ENCODE measurements at regions not wholly inside any gene's neighbourhood (a gene's known extent, or its start where the extent isn't known, plus 50 kb on each side); places are given as distances from the start of the nearest gene placed in this dataset.

DNA sequence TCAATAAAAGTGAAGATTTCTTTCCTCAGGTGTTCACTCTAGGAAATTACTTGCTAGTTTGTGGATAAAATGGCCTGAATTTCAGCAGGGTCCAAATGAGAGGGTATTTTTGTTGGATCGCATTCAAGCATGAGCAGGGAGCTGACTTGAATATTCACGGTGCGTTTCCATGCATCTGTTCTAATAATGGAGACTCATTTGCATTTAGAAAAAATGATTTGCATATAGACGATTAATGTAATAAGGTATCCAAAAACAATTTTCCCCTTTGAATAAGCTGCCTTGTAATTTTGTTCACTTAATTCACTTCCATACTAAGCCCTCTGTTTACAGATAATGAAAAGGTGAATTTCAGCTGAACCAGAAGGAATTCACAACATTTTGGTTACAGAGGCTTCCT, 130.9 kb upstream of the AJAP1 start:
- DNase-seq (ENCODE audit: insufficient read length, low spot score, missing footprints): no peak
- H3K36me3 ChIP-seq (ENCODE audit: insufficient read depth, low read length): no peaks in the 10 kb centered on the region
- no peaks in the 10 kb centered on the region for H3K27me3 ChIP-seq (ENCODE audit: insufficient read depth, low read length)
- TF ChIP-seq, protein P1, sequence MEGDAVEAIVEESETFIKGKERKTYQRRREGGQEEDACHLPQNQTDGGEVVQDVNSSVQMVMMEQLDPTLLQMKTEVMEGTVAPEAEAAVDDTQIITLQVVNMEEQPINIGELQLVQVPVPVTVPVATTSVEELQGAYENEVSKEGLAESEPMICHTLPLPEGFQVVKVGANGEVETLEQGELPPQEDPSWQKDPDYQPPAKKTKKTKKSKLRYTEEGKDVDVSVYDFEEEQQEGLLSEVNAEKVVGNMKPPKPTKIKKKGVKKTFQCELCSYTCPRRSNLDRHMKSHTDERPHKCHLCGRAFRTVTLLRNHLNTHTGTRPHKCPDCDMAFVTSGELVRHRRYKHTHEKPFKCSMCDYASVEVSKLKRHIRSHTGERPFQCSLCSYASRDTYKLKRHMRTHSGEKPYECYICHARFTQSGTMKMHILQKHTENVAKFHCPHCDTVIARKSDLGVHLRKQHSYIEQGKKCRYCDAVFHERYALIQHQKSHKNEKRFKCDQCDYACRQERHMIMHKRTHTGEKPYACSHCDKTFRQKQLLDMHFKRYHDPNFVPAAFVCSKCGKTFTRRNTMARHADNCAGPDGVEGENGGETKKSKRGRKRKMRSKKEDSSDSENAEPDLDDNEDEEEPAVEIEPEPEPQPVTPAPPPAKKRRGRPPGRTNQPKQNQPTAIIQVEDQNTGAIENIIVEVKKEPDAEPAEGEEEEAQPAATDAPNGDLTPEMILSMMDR (IDR thresholded peaks at IDR 0.05; ENCODE audit: extremely low read depth, low read depth, low read length): no peak
- H3K27ac ChIP-seq (ENCODE audit: low read depth, low read length): no peak overlapping the region
- H2AFZ ChIP-seq (ENCODE audit: low read length): no peak overlapping the region
- H3K4me1 ChIP-seq (ENCODE audit: insufficient read depth, low read length): no peaks in the 10 kb centered on the region
- H3K4me3 ChIP-seq (ENCODE audit: insufficient read depth, low read length): no peak overlapping the region
- no peak overlapping the region for H3K4me2 ChIP-seq (ENCODE audit: insufficient read depth, low read length)
- H3K9me3 ChIP-seq (ENCODE audit: low read depth, low read length): no peaks in the 10 kb centered on the region
- H4K20me1 ChIP-seq (ENCODE audit: insufficient read depth, low read length): no peaks in the 10 kb centered on the region
- no peaks in the 10 kb centered on the region for H3K79me2 ChIP-seq (ENCODE audit: insufficient read depth, low read length)

DNA sequence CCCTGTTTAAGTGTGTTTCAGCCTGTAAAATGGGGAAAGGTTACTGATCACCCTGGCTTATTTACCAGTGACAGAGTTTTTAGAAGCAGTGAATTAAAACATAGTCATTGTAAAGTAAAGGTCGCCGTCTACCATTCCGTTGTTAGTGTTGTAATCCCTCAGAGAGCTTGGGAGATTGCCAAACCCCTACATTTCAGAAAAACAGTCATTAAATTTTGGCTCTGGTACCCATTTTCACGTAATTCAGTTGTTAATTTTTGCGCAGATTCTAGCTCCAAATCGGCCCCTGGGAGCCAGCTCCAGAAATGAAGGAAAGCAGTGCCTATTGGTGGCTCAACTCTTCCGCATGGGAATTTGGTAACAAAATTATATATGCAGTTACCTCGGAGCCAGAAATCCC, 127.7 kb upstream of the AJAP1 start:
- no peak for DNase-seq (ENCODE audit: insufficient read length, low spot score, missing footprints)
- H4K20me1 ChIP-seq (ENCODE audit: insufficient read depth, low read length): no peaks in the 10 kb centered on the region
- no peak overlapping the region for H3K4me2 ChIP-seq (ENCODE audit: insufficient read depth, low read length)
- no peaks in the 10 kb centered on the region for H3K27me3 ChIP-seq (ENCODE audit: insufficient read depth, low read length)
- TF ChIP-seq, protein P1 (IDR thresholded peaks at IDR 0.05; ENCODE audit: extremely low read depth, low read depth, low read length): no peak
- H3K36me3 ChIP-seq (ENCODE audit: insufficient read depth, low read length): no peaks in the 10 kb centered on the region
- H3K27ac ChIP-seq (ENCODE audit: low read depth, low read length): no peak overlapping the region
- H3K4me3 ChIP-seq (ENCODE audit: insufficient read depth, low read length): no peak overlapping the region
- H2AFZ ChIP-seq (ENCODE audit: low read length): no peak overlapping the region
- H3K79me2 ChIP-seq (ENCODE audit: insufficient read depth, low read length): no peaks in the 10 kb centered on the region
- H3K4me1 ChIP-seq (ENCODE audit: insufficient read depth, low read length): no peaks in the 10 kb centered on the region
- no peaks in the 10 kb centered on the region for H3K9me3 ChIP-seq (ENCODE audit: low read depth, low read length)

DNA sequence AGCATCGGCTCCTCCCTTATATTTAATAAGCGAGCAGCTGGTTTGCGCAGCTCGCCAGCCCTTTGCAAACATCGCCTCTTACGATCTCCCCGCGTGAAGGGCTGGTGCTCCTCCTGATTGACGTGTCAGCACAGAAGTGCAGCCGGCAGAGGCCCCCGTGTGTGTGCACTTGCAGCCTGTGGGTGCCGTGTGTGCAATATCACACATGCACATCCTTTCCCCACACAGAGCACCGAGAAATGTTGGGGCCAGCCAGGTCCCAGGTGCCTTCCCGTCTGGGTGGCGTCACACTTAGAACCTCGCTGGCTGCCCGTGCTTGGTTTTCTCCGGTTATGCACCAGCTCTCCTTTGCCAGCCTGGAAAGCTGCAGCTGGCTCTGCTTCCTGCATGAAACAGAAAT, 126.6 kb upstream of the AJAP1 start:
- DNase-seq (ENCODE audit: insufficient read length, low spot score, missing footprints): no peak
- Histone ChIP-seq H3K79me2 (ENCODE audit: insufficient read depth, low read length) (no peaks in the 10 kb centered on the region), H3K27me3 (ENCODE audit: insufficient read depth, low read length) (no peaks in the 10 kb centered on the region), H3K36me3 (ENCODE audit: insufficient read depth, low read length) (no peaks in the 10 kb centered on the region), H3K4me2 (ENCODE audit: insufficient read depth, low read length) (no peak overlapping the region), H3K4me1 (ENCODE audit: insufficient read depth, low read length) (no peaks in the 10 kb centered on the region), H4K20me1 (ENCODE audit: insufficient read depth, low read length) (no peaks in the 10 kb centered on the region), H3K4me3 (ENCODE audit: insufficient read depth, low read length) (no peak overlapping the region), H3K27ac (ENCODE audit: low read depth, low read length) (no peak overlapping the region), H2AFZ (ENCODE audit: low read length) (no peak overlapping the region), H3K9me3 (ENCODE audit: low read depth, low read length) (no peaks in the 10 kb centered on the region)
- TF ChIP-seq, protein P1 (IDR thresholded peaks at IDR 0.05; ENCODE audit: extremely low read depth, low read depth, low read length): no peak

DNA sequence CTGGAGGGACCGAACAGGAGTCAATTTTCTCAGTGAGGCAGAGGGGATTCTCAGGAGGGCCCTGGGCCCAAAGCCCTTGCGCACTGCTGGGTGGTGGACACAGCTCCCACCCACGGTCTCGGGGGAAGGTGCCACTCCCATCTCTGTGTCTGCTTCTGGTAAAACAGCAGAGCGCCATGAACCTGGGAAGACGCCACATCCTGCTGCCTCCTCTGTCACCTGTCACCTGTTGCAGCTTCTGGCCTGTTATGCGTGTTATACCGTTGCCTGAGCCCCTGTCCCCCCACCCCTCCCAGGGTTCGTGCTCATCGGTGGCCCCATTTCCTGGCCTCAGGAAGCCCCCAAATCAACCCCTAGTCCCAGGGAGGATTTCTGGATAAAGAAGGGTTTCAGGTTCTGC, 125.8 kb upstream of the AJAP1 start:
- no peaks in the 10 kb centered on the region for H3K27me3 ChIP-seq (ENCODE audit: insufficient read depth, low read length)
- H3K79me2 ChIP-seq (ENCODE audit: insufficient read depth, low read length): no peaks in the 10 kb centered on the region
- H3K4me1 ChIP-seq (ENCODE audit: insufficient read depth, low read length): no peaks in the 10 kb centered on the region
- no peak for DNase-seq (ENCODE audit: insufficient read length, low spot score, missing footprints)
- no peak overlapping the region for H3K4me3 ChIP-seq (ENCODE audit: insufficient read depth, low read length)
- H3K27ac ChIP-seq (ENCODE audit: low read depth, low read length): no peak overlapping the region
- H2AFZ ChIP-seq (ENCODE audit: low read length): no peak overlapping the region
- H4K20me1 ChIP-seq (ENCODE audit: insufficient read depth, low read length): no peaks in the 10 kb centered on the region
- no peak overlapping the region for H3K4me2 ChIP-seq (ENCODE audit: insufficient read depth, low read length)
- TF ChIP-seq, protein P1 (IDR thresholded peaks at IDR 0.05; ENCODE audit: extremely low read depth, low read depth, low read length): no peak
- H3K9me3 ChIP-seq (ENCODE audit: low read depth, low read length): no peaks in the 10 kb centered on the region
- H3K36me3 ChIP-seq (ENCODE audit: insufficient read depth, low read length): no peaks in the 10 kb centered on the region

Measured in osteoblast (primary cell).